Sciatic nerve (tissue), 2 donors: ENCODE measurements at regions not wholly inside any gene's neighbourhood (a gene's known extent, or its start where the extent isn't known, plus 50 kb on each side); places are given as distances from the start of the nearest gene placed in this dataset.
"Not testable (repeated sequence)": the region's sequence is repeated elsewhere in the genome, so short reads cannot be mapped to it uniquely, and the experiment has no call there.

Experiments
- ATAC-seq: fragments of 200-7000 bp; cut with Tn5 transposase; one replicate; pipeline ENCODE4 v1.9.1; 2020; ENCODE audit warnings: mild to moderate bottlenecking, moderate library complexity
- DNase-seq: peaks from one replicate; pipeline ENCODE4 v3.0.0-alpha.2; 2020; ENCODE audit warnings: low spot score
- intact Hi-C: fragments of 100-400 bp; cut with DNase I; formaldehyde crosslinking; loops from one replicate; pipeline ENCODE4 v1.14.2; 2022
- donor health status: DM: no; HTN: no; CAD: no.
- donor health status: DM: no; HTN: no; CAD: no.

DNA sequence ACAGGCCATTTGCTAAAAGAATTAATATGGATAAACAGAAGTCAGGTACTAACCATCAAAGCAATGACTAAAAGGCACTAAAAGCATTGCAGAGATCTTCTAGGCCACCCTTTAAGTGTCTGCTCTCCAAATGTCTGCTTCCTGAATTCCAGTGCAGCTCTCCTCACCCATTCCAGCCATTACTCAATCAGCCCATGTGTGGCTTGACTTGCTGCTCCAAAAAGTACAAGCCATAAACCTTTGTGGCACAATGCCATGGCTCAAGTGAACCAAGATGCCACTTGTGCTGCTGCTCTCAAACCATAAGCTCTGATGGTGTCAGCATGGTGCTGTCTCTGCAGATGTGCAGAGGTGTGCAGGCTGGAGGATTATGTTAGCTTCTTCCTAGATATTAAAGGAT is 290.2 kb upstream of the POU5F2 start:
- ATAC-seq (no peak), DNase-seq (no peak)
- intact Hi-C loops: no loop called here

GRCh38 chr5:94028001-94028400 is 286.6 kb upstream of the POU5F2 start:
- intact Hi-C loops: no loop called here
- ATAC-seq: no peak
- no peak for DNase-seq

- intact Hi-C loops: no loop called here
- DNase-seq: no peak
- ATAC-seq: no peak
These were observed 285.7 kb upstream of the POU5F2 start for GRCh38 chr5:94027145-94027544.

DNA sequence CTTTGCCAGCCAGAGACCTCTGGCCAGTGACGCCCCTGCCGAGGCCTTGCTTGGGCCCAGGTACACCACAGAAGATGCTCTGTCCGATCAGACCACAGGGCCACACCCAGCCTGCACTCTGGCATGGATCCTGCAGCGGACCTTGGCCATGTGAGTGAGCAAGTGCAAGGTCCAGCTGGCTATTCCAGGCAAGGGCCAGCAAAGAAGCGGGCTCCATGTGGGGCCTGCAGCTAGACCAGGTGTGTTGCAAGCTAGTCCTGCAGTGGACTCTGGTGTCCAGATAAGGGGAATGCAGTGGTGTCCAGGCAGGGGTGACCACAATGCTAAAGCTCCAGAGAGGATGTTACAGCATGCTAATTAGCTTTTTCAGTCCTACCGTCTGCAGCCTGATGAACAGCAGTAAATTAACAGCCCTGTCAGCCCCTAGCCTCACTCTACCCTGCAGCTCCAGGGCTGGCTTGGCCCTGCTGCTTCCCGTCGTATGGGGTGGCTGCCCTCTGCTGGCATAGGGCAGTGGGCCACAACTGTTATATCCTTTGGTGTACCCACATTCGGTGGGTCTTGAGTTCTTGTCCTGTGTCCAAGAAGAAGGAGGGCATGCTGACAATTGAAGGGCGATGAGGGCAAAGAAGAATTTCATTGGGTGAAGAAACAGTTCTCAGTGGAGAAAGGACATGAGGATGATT is 284.5 kb upstream of the POU5F2 start:
- ATAC-seq (no peak), DNase-seq (no peak)
- intact Hi-C loops: no loop called here

- intact Hi-C loops: no loop called here
- DNase-seq (no peak), ATAC-seq (no peak)
These were observed 283.2 kb upstream of the POU5F2 start for GRCh38 chr5:94024620-94025019.

DNA sequence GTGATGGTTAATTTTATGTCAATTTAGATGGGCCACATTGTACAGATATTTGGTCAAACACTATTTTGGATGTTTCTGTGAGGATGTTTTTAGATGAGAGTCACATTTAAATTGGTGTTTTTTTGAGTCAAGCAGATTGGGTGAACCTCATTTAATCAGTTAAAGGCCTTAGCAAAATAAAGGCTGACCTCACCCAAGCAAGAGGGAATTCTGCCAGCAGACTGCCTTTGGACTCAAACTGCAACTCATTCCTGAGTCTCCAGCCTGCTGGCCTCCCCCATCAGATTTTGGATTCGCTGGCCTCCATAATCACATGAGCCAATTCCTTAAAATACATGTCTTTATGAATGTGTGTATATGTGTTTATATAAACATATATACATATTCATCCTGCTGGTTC is 282.7 kb upstream of the POU5F2 start:
- ATAC-seq: no peak
- intact Hi-C loops: no loop called here
- DNase-seq: no peak

- ATAC-seq (no peak), DNase-seq (no peak)
- intact Hi-C loops: no loop called here
These were observed 279.8 kb upstream of the POU5F2 start for GRCh38 chr5:94021246-94021645.

DNA sequence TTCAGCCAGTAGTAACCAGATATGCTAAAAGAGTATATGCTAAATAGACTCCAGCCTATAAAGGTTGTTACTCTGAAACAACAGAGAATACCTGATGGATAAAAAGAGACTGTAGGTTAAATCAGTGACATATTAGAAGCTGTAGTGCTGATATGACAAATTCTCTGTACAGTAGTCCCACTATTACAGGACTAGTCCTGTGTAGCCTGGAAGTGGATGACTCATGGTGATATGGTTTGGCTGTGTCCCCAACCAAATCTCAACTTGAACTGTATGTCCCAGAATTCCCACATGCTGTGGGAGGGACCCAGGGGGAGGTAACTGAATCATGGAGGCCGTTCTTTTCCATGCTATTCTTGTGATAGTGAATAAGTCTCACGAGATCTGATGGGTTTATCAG is 276.2 kb upstream of the POU5F2 start:
- intact Hi-C loops: no loop called here
- DNase-seq (no peak), ATAC-seq (no peak)

- DNase-seq: no peak
- intact Hi-C loops: no loop called here
- ATAC-seq: no peak
These were observed 269.4 kb upstream of the POU5F2 start for GRCh38 chr5:94010814-94011213.

DNA sequence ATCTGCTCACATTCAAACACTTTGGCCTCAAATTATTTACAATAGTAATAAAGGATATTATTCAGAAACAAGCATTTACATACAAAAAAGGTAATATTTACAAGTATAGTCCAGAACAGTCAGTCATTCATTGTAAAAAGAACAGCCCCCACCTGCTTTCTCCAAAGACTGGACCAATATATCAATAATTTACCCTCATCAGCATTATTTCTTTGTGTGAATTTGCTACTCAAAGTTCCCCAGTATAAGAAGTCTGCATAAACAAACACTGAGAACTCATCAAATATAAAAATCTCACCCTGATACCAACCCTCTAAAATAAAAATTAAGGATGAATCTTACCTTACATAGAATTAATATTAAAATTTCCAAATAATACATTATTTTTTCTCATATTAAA is 267.8 kb upstream of the POU5F2 start:
- ATAC-seq: no peak
- DNase-seq: no peak
- intact Hi-C loops: no loop called here

DNA sequence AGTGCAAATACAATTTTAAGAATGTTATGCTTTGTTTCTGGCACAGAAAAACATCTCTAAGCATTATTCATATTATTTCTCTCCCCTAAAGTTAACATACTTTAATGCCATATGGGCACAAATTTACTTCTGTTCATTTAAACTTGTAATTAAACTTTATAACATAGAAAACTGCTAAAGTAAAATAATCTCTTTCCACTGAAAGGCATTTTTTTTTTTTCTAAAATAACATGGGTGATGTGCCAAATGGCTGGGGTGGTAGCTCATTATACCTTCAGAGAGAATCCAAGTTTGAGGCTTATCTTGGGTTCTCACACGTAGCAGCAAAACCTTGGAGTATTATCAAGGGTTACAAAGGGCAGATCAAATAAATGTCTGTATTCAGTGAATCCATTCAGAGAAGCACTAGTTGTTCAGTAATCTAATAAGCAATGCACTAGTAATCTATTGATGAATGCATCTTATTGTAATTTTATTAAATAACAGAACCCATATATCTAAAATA is 257.6 kb upstream of the POU5F2 start:
- DNase-seq: no peak
- intact Hi-C loops: no loop called here
- no peak for ATAC-seq

GRCh38 chr5:93997562-93997961 is 256.2 kb upstream of the POU5F2 start:
- ATAC-seq (no peak), DNase-seq (no peak)
- intact Hi-C loops: no loop called here

GRCh38 chr5:93995126-93995621 is 253.8 kb upstream of the POU5F2 start:
- intact Hi-C loops: no loop called here
- DNase-seq (no peak), ATAC-seq (no peak)

- intact Hi-C loops: no loop called here
- DNase-seq: no peak
- no peak for ATAC-seq
These were observed 251.8 kb upstream of the POU5F2 start for GRCh38 chr5:93993161-93993560.

DNA sequence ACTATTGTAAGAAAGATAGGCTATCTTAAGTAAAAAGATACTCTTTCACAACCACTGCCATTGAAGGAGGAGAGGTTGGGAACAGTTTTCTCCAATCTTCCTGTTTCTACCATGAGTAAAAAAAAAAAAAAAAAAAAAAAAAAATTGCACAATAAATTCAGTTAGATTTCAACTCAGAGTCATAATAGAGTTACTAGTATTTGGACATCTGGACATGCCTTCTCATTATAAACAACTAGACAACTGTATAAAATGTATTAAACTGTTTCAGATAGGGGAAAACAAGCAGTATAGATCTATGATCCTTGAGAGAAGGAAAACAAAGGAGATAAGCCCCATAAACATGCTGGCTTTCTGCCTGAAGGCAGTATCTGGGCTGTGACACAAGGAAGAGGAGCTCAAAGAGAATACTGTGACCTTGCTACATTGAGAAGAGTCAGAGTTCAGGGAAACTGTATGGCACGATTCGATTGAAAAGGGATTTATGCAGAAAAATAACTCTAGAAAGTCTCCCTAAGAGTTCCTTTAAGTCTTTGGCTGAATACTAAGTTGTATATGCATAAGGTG is 249.2 kb upstream of the POU5F2 start:
- ATAC-seq: no peak
- intact Hi-C loops: no loop called here
- no peak for DNase-seq

DNA sequence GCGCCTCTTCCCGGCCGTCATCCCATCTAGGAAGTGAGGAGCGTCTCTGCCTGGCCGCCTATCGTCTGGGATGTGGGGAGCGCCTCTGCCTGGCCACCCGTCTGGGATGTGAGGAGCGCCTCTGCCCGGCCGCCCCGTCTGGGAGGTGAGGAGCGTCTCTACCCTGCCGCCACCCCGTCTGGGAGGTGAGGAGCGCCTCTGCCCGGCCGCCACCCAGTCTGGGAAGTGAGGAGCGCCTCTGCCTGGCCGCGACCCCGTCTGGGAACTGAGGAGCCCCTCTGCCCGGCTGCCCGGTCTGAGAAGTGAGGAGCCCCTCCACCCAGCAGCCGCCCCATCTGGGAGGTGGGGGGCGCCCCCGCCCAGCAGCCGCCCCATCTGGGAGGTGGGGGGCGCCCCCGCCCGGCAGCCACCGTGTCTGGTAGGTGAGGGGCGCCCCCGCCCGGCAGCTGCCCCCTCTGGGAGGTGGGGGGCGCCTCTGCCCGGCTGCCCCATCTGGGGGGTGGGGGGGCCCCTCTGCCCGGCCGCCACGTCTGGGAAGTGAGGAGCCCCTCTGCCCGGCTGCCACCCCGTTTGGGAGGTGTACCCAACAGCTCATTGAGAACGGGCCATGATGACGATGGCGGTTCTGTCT is 244.7 kb upstream of the POU5F2 start:
- intact Hi-C loops, DNase-seq, ATAC-seq: not testable (repeated sequence)

- ATAC-seq: no peak
- intact Hi-C loops: no loop called here
- no peak for DNase-seq
These were observed 236.8 kb upstream of the POU5F2 start for GRCh38 chr5:93978222-93978621.

DNA sequence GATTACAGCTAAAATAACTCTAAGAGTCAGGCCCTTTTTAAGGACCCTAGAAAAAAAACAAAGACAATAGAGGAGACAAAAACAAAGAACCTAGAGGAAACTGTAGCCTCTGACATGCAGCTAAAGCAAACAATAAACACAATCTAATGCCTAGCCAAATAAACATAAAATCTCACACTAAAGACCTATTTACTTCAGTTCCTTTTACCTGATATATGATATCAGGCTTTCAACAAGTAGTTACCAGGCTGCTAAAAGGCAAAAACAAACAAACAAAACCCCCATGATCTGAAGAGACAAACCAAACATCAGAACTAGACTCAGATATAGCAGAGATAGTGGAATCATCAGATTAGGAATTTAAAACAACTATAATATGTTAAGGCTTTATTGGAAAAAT is 226.5 kb upstream of the POU5F2 start:
- intact Hi-C loops: no loop called here
- DNase-seq (no peak), ATAC-seq (no peak)

DNA sequence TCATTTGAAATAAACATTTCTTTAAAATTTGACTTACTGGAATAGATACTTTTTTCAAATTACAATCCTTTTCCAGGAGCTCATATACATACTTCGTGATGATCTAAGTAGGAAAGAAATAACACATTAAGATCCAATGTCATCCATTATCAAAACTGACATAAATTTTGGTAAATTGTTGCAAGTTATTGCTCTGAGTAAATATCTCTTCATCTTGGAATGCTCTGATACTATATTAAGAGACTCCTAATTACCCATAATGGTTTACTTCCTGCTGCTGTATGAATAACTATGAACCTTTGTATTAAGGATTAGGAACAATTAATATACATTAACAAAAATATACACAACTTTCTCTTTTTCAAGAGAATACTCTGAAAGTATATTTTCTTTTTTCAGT is 223.0 kb upstream of the POU5F2 start:
- intact Hi-C loops: no loop called here
- no peak for ATAC-seq

GRCh38 chr5:93960042-93960441 is 218.6 kb upstream of the POU5F2 start:
- DNase-seq (no peak), ATAC-seq (no peak)
- intact Hi-C loops: no loop called here

More for the DNA sequence above, 223.0 kb upstream of the POU5F2 start:
- DNase-seq: no peak
